Nephron (organoid): ENCODE measurements at regions not wholly inside any gene's neighbourhood (a gene's known extent, or its start where the extent isn't known, plus 50 kb on each side); places are given as distances from the start of the nearest gene placed in this dataset.

Source experiments
- H3K27ac Mint-ChIP-seq, 3 experiments: 2 replicates each; pipeline ENCODE4 v1.8.0; 2020; ENCODE audit warnings: mixed read lengths in 3 of 3, mild to moderate bottlenecking in 2 of 3, moderate library complexity in 1 of 3
- H3K27me3 Mint-ChIP-seq: 2 replicates; pipeline ENCODE4 v1.8.0; 2021; ENCODE audit warnings: low read depth, mild to moderate bottlenecking, moderate library complexity, mixed read lengths
- H3K36me3 Mint-ChIP-seq: 2 replicates; pipeline ENCODE4 v1.8.0; 2020; ENCODE audit warnings: low read depth, mixed read lengths
- H3K4me1 Mint-ChIP-seq: 2 replicates; pipeline ENCODE4 v1.8.0; 2020; ENCODE audit warnings: mixed read lengths
- H3K4me3 Mint-ChIP-seq, 3 experiments: 2 replicates each; pipeline ENCODE4 v1.8.0; 2020; ENCODE audit warnings: mild to moderate bottlenecking in 3 of 3, mixed read lengths in 3 of 3, moderate library complexity in 2 of 3
- H3K9me3 Mint-ChIP-seq: 2 replicates; pipeline ENCODE4 v1.8.0; 2020; ENCODE audit warnings: mixed read lengths
- CTCF ChIP-seq, 3 experiments: fragments of 200-600 bp; sonication (generic); IDR thresholded peaks; one replicate each; pipeline ENCODE4 v1.5.0; 2021; ENCODE audit warnings: antibody characterized with exemption in 3 of 3; ENCODE audit not compliant: unreplicated experiment in 3 of 3

GRCh38 chr13:87057807-87058520 is 613.2 kb upstream of the SLITRK5 start:
- Mint-ChIP-seq H3K4me3 (no peak overlapping the region), H3K27me3 (no peaks in the 10 kb centered on the region), H3K27ac (no peak overlapping the region), H3K36me3 (no peaks in the 10 kb centered on the region), H3K9me3 (no peaks in the 10 kb centered on the region), H3K4me1 (no peaks in the 10 kb centered on the region)
- no peak for TF ChIP-seq CTCF (IDR thresholded peaks at IDR 0.05; ENCODE audit: unreplicated experiment in 3 of 3)

- Mint-ChIP-seq H3K36me3 (no peaks in the 10 kb centered on the region), H3K4me3 (no peak overlapping the region), H3K27ac (no peak overlapping the region), H3K4me1 (no peaks in the 10 kb centered on the region), H3K9me3 (no peaks in the 10 kb centered on the region), H3K27me3 (no peaks in the 10 kb centered on the region)
- TF ChIP-seq CTCF (IDR thresholded peaks at IDR 0.05; ENCODE audit: unreplicated experiment in 3 of 3), result no peak
These were observed 612.3 kb upstream of the SLITRK5 start for GRCh38 chr13:87058786-87059329.

- TF ChIP-seq CTCF (IDR thresholded peaks at IDR 0.05; ENCODE audit: unreplicated experiment in 3 of 3), result no peak
These were observed 592.0 kb upstream of the SLITRK5 start for GRCh38 chr13:87078947-87079795.

GRCh38 chr13:87080100-87080779 is 590.9 kb upstream of the SLITRK5 start:
- Mint-ChIP-seq H3K27ac (no peak overlapping the region), H3K4me1 (no peaks in the 10 kb centered on the region), H3K27me3 (no peaks in the 10 kb centered on the region), H3K4me3 (no peak overlapping the region), H3K9me3 (no peaks in the 10 kb centered on the region), H3K36me3 (no peaks in the 10 kb centered on the region)
- TF ChIP-seq CTCF (IDR thresholded peaks at IDR 0.05; ENCODE audit: unreplicated experiment in 3 of 3), result no peak

More at GRCh38 chr13:87078947-87079795, 592.0 kb upstream of the SLITRK5 start:
- H3K36me3 Mint-ChIP-seq, result no peaks in the 10 kb centered on the region
- no peaks in the 10 kb centered on the region for H3K27me3 Mint-ChIP-seq
- no peaks in the 10 kb centered on the region for H3K4me1 Mint-ChIP-seq
- H3K9me3 Mint-ChIP-seq, result no peaks in the 10 kb centered on the region
- no peak overlapping the region for H3K27ac Mint-ChIP-seq
- H3K4me3 Mint-ChIP-seq, result no peak overlapping the region

- Mint-ChIP-seq H3K27me3 (no peaks in the 10 kb centered on the region), H3K4me1 (no peaks in the 10 kb centered on the region)
These were observed 587.0 kb upstream of the SLITRK5 start for GRCh38 chr13:87084192-87084591.

More at GRCh38 chr13:87084192-87084591, 587.0 kb upstream of the SLITRK5 start:
- no peak for TF ChIP-seq CTCF (IDR thresholded peaks at IDR 0.05; ENCODE audit: unreplicated experiment in 3 of 3)
- no peaks in the 10 kb centered on the region for H3K9me3 Mint-ChIP-seq
- no peak overlapping the region for H3K27ac Mint-ChIP-seq
- H3K36me3 Mint-ChIP-seq, result no peaks in the 10 kb centered on the region
- H3K4me3 Mint-ChIP-seq, result no peak overlapping the region
